HCT116 (cell line): ENCODE measurements at regions not wholly inside any gene's neighbourhood (a gene's known extent, or its start where the extent isn't known, plus 50 kb on each side); places are given as distances from the start of the nearest gene placed in this dataset.
"Not testable (repeated sequence)": the region's sequence is repeated elsewhere in the genome, so short reads cannot be mapped to it uniquely, and the experiment has no call there.

Experiments
- ATF3 ChIP-seq: IDR thresholded peaks from 2 replicates; pipeline ENCODE4 v1.6.1; 2012
- CTCF ChIP-seq, 3 experiments: fragments of 200-600 bp in 1 of 3; sonication (generic) in 1 of 3; IDR thresholded peaks in 2 of 3; conservative IDR thresholded peaks in 1 of 3; 2 replicates each; pipeline ENCODE4 v1.5.1; 2012 to 2017; ENCODE audit warnings: low read depth in 2 of 3, low read length in 2 of 3, antibody characterized with exemption in 1 of 3, borderline replicate concordance in 1 of 3, control low read depth in 1 of 3, mild to moderate bottlenecking in 1 of 3, mixed read lengths in 1 of 3, mixed run types in 1 of 3, moderate library complexity in 1 of 3; ENCODE audit not compliant: insufficient read depth in 1 of 3
- EZH2 ChIP-seq: fragments of 200-600 bp; sonication (generic); IDR thresholded peaks from 2 replicates; pipeline ENCODE4 v1.6.1; 2017; ENCODE audit warnings: antibody characterized with exemption, mixed run types
- EZH2phosphoT487 ChIP-seq: fragments of 200-600 bp; IDR thresholded peaks from 2 replicates; pipeline ENCODE4 v1.6.1; 2018; ENCODE audit warnings: antibody characterized with exemption, borderline replicate concordance
- POLR2A ChIP-seq: IDR thresholded peaks from 2 replicates; pipeline ENCODE4 v1.7.0; 2011; ENCODE audit warnings: borderline replicate concordance; ENCODE audit not compliant: insufficient read depth, insufficient read length; ENCODE audit errors: extremely low read depth
- POLR2AphosphoS5 ChIP-seq: IDR thresholded peaks from 2 replicates; pipeline ENCODE4 v1.6.1; 2011; ENCODE audit warnings: mild to moderate bottlenecking, low read depth, low read length, moderate library complexity
- SIN3A ChIP-seq: IDR thresholded peaks from 2 replicates; pipeline ENCODE4 v1.6.1; 2012; ENCODE audit warnings: low read depth
- SRF ChIP-seq: IDR thresholded peaks from 2 replicates; pipeline ENCODE4 v1.6.1; 2012; ENCODE audit warnings: low read depth
- TCF7L2 ChIP-seq: IDR thresholded peaks from 2 replicates; pipeline ENCODE4 v1.7.0; 2011; ENCODE audit warnings: borderline replicate concordance, inconsistent platforms; ENCODE audit not compliant: insufficient read depth, insufficient read length; ENCODE audit errors: extremely low read depth
- ZFX ChIP-seq: fragments of 450-650 bp; IDR thresholded peaks from 2 replicates; pipeline ENCODE4 v1.6.1; 2017
- TF ChIP-seq, protein P1 (sequence below): IDR thresholded peaks from 2 replicates; pipeline ENCODE4 v1.6.1; 2012

DNA sequence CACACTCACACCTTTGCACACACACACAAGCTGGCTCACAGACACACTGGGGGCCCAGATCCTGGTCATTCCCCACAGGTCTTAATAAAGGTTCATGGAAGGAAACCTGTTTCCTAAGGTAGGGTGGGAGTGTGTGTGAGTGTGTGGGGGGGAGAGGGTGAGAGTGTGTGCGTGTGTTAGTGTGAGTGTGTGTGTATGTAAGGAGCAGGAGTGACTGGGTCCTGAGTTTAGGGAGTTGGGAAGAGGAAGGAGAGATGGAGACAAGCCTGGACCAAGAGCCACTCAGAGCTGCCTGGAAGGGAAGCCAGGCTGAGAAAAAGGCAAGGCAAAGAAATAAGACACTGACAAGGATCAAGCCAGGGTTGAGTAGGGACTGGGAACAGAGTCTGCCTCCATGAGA lies 129.2 kb downstream of the POTEM start:
- not testable (repeated sequence) for TF ChIP-seq SIN3A; CTCF (IDR thresholded peaks at IDR 0.05 in 2 of 3, conservative IDR thresholded peaks at IDR 0.05 in 1 of 3; ENCODE audit: borderline replicate concordance in 1 of 3, insufficient read depth in 1 of 3, low read depth in 2 of 3, low read length in 2 of 3); ATF3; ZFX; TCF7L2; EZH2phosphoT487; SRF; POLR2A; POLR2AphosphoS5; EZH2
- TF ChIP-seq, protein P1, sequence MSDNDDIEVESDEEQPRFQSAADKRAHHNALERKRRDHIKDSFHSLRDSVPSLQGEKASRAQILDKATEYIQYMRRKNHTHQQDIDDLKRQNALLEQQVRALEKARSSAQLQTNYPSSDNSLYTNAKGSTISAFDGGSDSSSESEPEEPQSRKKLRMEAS: not testable (repeated sequence)
